GM23338 (cell line): ENCODE measurements at regions not wholly inside any gene's neighbourhood (a gene's known extent, or its start where the extent isn't known, plus 50 kb on each side); places are given as distances from the start of the nearest gene placed in this dataset.
"Not testable (repeated sequence)": the region's sequence is repeated elsewhere in the genome, so short reads cannot be mapped to it uniquely, and the experiment has no call there.

Source experiments
- ATAC-seq: fragments of 200-7000 bp; cut with Tn5 transposase; 3 replicates; pipeline ENCODE4 v1.9.1; 2020
- DNase-seq: peaks from one replicate; pipeline ENCODE4 v3.0.0-alpha.2; 2015; ENCODE audit warnings: low spot score
- H2AFZ ChIP-seq: fragments of 200-600 bp; sonication (generic); 2 replicates; pipeline ENCODE4 v1.8.0; 2016; ENCODE audit warnings: antibody characterized with exemption, mild to moderate bottlenecking, moderate library complexity
- H3F3A ChIP-seq: fragments of 200-600 bp; sonication (generic); replicated peaks from 2 replicates; pipeline ENCODE4 v1.8.0; 2017; ENCODE audit warnings: antibody characterized with exemption, mixed run types, low read depth
- H3K27ac ChIP-seq: fragments of 200-600 bp; sonication (generic); 2 replicates; pipeline ENCODE4 v1.6.1; 2016; ENCODE audit warnings: low read depth
- H3K27me3 ChIP-seq: fragments of 200-600 bp; sonication (generic); 2 replicates; pipeline ENCODE4 v1.8.0; 2016; ENCODE audit warnings: mild to moderate bottlenecking, mixed run types, moderate library complexity; ENCODE audit not compliant: insufficient read depth
- H3K36me3 ChIP-seq: fragments of 200-600 bp; sonication (generic); 2 replicates; pipeline ENCODE4 v1.8.0; 2016; ENCODE audit warnings: mild to moderate bottlenecking; ENCODE audit not compliant: insufficient read depth
- H3K4me1 ChIP-seq: fragments of 200-600 bp; sonication (generic); 2 replicates; pipeline ENCODE4 v1.8.0; 2016; ENCODE audit warnings: mild to moderate bottlenecking, moderate library complexity; ENCODE audit not compliant: insufficient read depth
- H3K4me2 ChIP-seq: fragments of 200-600 bp; sonication (generic); 2 replicates; pipeline ENCODE4 v1.7.1; 2017; ENCODE audit warnings: mixed run types
- H3K4me3 ChIP-seq: fragments of 200-600 bp; sonication (generic); 2 replicates; pipeline ENCODE4 v1.6.1; 2016; ENCODE audit warnings: mixed run types
- H3K79me2 ChIP-seq: fragments of 200-600 bp; sonication (generic); replicated peaks from 2 replicates; pipeline ENCODE4 v1.8.0; 2017; ENCODE audit warnings: mild to moderate bottlenecking; ENCODE audit not compliant: insufficient read depth
- H3K9me2 ChIP-seq: fragments of 200-600 bp; sonication (generic); 2 replicates; pipeline ENCODE4 v1.8.0; 2017; ENCODE audit not compliant: insufficient read depth
- H4K20me1 ChIP-seq: fragments of 200-600 bp; sonication (generic); replicated peaks from 2 replicates; pipeline ENCODE4 v1.8.0; 2017; ENCODE audit warnings: mild to moderate bottlenecking; ENCODE audit not compliant: insufficient read depth
- H3K27ac Mint-ChIP-seq: 2 replicates; pipeline ENCODE4 v1.8.0; 2020; ENCODE audit warnings: inconsistent platforms, mild to moderate bottlenecking, moderate library complexity, mixed read lengths
- H3K27me3 Mint-ChIP-seq: 3 replicates; pipeline ENCODE4 v1.8.0; 2022; ENCODE audit warnings: low read depth, mild to moderate bottlenecking, moderate library complexity, mixed read lengths, inconsistent platforms; ENCODE audit not compliant: insufficient read depth, poor library complexity
- H3K36me3 Mint-ChIP-seq: 3 replicates; pipeline ENCODE4 v1.8.0; 2021; ENCODE audit warnings: low read depth, mild to moderate bottlenecking, inconsistent platforms, moderate library complexity, mixed read lengths
- H3K4me1 Mint-ChIP-seq: 3 replicates; pipeline ENCODE4 v1.8.0; 2020; ENCODE audit warnings: mild to moderate bottlenecking, inconsistent platforms, mixed read lengths
- H3K4me3 Mint-ChIP-seq: 3 replicates; pipeline ENCODE4 v1.8.0; 2021; ENCODE audit warnings: moderate library complexity, mild to moderate bottlenecking, inconsistent platforms, mixed read lengths
- H3K9me3 Mint-ChIP-seq: 3 replicates; pipeline ENCODE4 v1.8.0; 2020; ENCODE audit warnings: moderate library complexity, mild to moderate bottlenecking, inconsistent platforms, mixed read lengths
- CTCF ChIP-seq, 2 experiments: fragments of 200-600 bp in 1 of 2; sonication (generic) in 1 of 2; conservative IDR thresholded peaks; 2 replicates each; pipeline versions ENCODE4 v1.5.1 to v1.6.1; 2016 to 2017; ENCODE audit warnings: antibody characterized with exemption in 2 of 2, low read depth in 2 of 2, mild to moderate bottlenecking in 2 of 2, moderate library complexity in 1 of 2
- ZNF331 ChIP-seq: fragments of 250-450 bp; sonication (Bioruptor Pico); IDR thresholded peaks from 2 replicates; pipeline ENCODE4 v1.5.0; 2020; ENCODE audit warnings: low read depth, mild to moderate bottlenecking, moderate library complexity
- TF ChIP-seq, protein P1 (sequence below): fragments of 250-450 bp; sonication (Bioruptor Pico); IDR thresholded peaks from 2 replicates; pipeline ENCODE4 v1.5.0; 2020; ENCODE audit warnings: mild to moderate bottlenecking, moderate library complexity

DNA sequence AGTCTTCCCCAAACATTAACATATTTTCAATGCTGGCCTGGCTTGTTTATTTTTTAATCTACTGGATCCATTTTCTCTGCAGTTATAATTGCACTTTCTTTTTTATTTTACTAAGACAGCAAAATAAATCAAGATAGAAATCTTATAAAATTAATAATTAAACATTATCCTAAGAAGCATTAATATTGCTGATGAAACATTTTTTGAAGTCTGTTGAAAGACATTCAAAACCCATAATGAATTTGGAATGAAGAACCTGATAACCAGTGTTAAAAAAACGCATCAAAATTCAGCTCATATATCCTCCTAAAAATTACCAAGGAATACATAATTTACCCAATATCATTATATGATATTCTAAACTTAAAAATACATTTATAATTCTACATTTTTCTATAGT, 675.7 kb upstream of the PRMT6 start (continued):
- TF ChIP-seq CTCF (conservative IDR thresholded peaks at IDR 0.05; ENCODE audit: low read depth in 2 of 2) = no peak
- TF ChIP-seq ZNF331 = no peak
- TF ChIP-seq, protein P1, sequence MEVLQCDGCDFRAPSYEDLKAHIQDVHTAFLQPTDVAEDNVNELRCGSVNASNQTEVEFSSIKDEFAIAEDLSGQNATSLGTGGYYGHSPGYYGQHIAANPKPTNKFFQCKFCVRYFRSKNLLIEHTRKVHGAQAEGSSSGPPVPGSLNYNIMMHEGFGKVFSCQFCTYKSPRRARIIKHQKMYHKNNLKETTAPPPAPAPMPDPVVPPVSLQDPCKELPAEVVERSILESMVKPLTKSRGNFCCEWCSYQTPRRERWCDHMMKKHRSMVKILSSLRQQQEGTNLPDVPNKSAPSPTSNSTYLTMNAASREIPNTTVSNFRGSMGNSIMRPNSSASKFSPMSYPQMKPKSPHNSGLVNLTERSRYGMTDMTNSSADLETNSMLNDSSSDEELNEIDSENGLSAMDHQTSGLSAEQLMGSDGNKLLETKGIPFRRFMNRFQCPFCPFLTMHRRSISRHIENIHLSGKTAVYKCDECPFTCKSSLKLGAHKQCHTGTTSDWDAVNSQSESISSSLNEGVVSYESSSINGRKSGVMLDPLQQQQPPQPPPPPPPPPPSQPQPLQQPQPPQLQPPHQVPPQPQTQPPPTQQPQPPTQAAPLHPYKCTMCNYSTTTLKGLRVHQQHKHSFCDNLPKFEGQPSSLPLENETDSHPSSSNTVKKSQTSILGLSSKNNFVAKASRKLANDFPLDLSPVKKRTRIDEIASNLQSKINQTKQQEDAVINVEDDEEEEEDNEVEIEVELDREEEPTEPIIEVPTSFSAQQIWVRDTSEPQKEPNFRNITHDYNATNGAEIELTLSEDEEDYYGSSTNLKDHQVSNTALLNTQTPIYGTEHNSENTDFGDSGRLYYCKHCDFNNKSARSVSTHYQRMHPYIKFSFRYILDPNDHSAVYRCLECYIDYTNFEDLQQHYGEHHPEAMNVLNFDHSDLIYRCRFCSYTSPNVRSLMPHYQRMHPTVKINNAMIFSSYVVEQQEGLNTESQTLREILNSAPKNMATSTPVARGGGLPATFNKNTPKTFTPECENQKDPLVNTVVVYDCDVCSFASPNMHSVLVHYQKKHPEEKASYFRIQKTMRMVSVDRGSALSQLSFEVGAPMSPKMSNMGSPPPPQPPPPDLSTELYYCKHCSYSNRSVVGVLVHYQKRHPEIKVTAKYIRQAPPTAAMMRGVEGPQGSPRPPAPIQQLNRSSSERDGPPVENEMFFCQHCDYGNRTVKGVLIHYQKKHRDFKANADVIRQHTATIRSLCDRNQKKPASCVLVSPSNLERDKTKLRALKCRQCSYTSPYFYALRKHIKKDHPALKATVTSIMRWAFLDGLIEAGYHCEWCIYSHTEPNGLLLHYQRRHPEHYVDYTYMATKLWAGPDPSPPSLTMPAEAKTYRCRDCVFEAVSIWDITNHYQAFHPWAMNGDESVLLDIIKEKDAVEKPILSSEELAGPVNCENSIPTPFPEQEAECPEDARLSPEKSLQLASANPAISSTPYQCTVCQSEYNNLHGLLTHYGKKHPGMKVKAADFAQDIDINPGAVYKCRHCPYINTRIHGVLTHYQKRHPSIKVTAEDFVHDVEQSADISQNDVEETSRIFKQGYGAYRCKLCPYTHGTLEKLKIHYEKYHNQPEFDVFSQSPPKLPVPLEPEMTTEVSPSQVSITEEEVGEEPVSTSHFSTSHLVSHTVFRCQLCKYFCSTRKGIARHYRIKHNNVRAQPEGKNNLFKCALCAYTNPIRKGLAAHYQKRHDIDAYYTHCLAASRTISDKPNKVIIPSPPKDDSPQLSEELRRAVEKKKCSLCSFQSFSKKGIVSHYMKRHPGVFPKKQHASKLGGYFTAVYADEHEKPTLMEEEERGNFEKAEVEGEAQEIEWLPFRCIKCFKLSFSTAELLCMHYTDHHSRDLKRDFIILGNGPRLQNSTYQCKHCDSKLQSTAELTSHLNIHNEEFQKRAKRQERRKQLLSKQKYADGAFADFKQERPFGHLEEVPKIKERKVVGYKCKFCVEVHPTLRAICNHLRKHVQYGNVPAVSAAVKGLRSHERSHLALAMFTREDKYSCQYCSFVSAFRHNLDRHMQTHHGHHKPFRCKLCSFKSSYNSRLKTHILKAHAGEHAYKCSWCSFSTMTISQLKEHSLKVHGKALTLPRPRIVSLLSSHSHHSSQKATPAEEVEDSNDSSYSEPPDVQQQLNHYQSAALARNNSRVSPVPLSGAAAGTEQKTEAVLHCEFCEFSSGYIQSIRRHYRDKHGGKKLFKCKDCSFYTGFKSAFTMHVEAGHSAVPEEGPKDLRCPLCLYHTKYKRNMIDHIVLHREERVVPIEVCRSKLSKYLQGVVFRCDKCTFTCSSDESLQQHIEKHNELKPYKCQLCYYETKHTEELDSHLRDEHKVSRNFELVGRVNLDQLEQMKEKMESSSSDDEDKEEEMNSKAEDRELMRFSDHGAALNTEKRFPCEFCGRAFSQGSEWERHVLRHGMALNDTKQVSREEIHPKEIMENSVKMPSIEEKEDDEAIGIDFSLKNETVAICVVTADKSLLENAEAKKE (CRISPR knock-in tag) = no peak

DNA sequence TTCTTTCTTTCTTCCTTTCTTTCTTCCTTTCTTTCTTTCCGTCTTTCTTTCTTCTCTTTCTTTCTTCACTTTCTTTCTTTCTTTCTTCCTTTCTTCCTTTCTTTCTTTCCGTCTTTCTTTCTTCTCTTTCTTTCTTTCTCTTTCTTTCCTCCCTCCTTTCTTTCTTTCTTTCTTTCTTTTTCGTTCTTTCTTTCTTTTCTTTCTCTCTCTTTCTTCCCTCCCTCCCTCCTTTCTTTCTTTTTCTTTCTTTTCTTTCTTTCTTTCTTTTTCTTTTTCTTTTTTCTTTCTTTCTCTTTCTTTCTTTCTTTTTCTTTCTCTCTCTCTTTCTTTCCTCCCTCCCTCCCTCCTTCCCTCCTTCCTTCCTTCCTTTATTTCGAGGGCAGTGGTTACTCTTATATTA, 667.3 kb upstream of the PRMT6 start:
- DNase-seq, ATAC-seq, H3K4me3 ChIP-seq, H3K4me2 ChIP-seq, H2AFZ ChIP-seq, H3K36me3 Mint-ChIP-seq, H3F3A ChIP-seq, H4K20me1 ChIP-seq, H3K79me2 ChIP-seq, H3K4me1 Mint-ChIP-seq, H3K36me3 ChIP-seq, H3K27me3 ChIP-seq, H3K9me2 ChIP-seq, H3K27ac Mint-ChIP-seq, H3K27me3 Mint-ChIP-seq, H3K4me3 Mint-ChIP-seq, H3K27ac ChIP-seq, H3K4me1 ChIP-seq, H3K9me3 Mint-ChIP-seq: not testable (repeated sequence)
